ENCODE measurements at regions not wholly inside any gene's neighbourhood (a gene's known extent, or its start where the extent isn't known, plus 50 kb on each side); places are given as distances from the start of the nearest gene placed in this dataset.

DNA sequence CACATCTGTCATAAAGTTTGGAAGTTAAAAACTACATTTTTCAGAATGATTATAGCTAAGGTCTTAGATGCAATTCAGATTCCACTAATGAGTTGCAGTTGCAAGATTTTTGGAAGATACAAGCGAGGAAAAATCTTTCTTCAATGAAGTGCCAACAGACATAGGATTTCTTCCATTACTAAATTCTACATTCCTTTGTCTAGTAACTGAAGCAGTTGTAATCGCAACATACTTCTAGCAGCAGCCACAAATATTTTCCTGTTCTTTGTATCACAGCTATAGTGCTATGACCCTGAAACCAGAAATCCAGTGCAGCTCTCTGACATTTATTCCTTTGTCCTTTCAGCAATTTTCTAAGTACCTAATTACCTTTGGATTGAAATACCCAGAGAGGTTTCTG, 225.2 kb upstream of the SLIT2 start:
- TF ChIP-seq, protein P1, sequence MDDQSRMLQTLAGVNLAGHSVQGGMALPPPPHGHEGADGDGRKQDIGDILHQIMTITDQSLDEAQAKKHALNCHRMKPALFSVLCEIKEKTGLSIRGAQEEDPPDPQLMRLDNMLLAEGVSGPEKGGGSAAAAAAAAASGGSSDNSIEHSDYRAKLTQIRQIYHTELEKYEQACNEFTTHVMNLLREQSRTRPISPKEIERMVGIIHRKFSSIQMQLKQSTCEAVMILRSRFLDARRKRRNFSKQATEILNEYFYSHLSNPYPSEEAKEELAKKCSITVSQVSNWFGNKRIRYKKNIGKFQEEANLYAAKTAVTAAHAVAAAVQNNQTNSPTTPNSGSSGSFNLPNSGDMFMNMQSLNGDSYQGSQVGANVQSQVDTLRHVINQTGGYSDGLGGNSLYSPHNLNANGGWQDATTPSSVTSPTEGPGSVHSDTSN (IDR thresholded peaks at IDR 0.05) = no peak
- TF ChIP-seq FOXM1 (IDR thresholded peaks at IDR 0.05; ENCODE audit: low read depth) (no peak), TCF12 (IDR thresholded peaks at IDR 0.05) (peak; percentile 35; the same call in 1 of the 2 replicates), CHD2 (IDR thresholded peaks at IDR 0.05; ENCODE audit: low read length, partially characterized antibody) (no peak), EZH2phosphoT487 (IDR thresholded peaks at IDR 0.05; ENCODE audit: borderline replicate concordance, low read depth) (no peak), ELF1 (IDR thresholded peaks at IDR 0.05) (no peak)
- TF ChIP-seq, protein P2, sequence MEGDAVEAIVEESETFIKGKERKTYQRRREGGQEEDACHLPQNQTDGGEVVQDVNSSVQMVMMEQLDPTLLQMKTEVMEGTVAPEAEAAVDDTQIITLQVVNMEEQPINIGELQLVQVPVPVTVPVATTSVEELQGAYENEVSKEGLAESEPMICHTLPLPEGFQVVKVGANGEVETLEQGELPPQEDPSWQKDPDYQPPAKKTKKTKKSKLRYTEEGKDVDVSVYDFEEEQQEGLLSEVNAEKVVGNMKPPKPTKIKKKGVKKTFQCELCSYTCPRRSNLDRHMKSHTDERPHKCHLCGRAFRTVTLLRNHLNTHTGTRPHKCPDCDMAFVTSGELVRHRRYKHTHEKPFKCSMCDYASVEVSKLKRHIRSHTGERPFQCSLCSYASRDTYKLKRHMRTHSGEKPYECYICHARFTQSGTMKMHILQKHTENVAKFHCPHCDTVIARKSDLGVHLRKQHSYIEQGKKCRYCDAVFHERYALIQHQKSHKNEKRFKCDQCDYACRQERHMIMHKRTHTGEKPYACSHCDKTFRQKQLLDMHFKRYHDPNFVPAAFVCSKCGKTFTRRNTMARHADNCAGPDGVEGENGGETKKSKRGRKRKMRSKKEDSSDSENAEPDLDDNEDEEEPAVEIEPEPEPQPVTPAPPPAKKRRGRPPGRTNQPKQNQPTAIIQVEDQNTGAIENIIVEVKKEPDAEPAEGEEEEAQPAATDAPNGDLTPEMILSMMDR (IDR thresholded peaks at IDR 0.05) = no peak
- TF ChIP-seq, protein P3, sequence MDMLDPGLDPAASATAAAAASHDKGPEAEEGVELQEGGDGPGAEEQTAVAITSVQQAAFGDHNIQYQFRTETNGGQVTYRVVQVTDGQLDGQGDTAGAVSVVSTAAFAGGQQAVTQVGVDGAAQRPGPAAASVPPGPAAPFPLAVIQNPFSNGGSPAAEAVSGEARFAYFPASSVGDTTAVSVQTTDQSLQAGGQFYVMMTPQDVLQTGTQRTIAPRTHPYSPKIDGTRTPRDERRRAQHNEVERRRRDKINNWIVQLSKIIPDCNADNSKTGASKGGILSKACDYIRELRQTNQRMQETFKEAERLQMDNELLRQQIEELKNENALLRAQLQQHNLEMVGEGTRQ (IDR thresholded peaks at IDR 0.05; ENCODE audit: borderline replicate concordance, low read depth, low read length) = no peak
- TF ChIP-seq, protein P4, sequence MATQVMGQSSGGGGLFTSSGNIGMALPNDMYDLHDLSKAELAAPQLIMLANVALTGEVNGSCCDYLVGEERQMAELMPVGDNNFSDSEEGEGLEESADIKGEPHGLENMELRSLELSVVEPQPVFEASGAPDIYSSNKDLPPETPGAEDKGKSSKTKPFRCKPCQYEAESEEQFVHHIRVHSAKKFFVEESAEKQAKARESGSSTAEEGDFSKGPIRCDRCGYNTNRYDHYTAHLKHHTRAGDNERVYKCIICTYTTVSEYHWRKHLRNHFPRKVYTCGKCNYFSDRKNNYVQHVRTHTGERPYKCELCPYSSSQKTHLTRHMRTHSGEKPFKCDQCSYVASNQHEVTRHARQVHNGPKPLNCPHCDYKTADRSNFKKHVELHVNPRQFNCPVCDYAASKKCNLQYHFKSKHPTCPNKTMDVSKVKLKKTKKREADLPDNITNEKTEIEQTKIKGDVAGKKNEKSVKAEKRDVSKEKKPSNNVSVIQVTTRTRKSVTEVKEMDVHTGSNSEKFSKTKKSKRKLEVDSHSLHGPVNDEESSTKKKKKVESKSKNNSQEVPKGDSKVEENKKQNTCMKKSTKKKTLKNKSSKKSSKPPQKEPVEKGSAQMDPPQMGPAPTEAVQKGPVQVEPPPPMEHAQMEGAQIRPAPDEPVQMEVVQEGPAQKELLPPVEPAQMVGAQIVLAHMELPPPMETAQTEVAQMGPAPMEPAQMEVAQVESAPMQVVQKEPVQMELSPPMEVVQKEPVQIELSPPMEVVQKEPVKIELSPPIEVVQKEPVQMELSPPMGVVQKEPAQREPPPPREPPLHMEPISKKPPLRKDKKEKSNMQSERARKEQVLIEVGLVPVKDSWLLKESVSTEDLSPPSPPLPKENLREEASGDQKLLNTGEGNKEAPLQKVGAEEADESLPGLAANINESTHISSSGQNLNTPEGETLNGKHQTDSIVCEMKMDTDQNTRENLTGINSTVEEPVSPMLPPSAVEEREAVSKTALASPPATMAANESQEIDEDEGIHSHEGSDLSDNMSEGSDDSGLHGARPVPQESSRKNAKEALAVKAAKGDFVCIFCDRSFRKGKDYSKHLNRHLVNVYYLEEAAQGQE (IDR thresholded peaks at IDR 0.05; ENCODE audit: low read depth, low read length) = no peak

Measured in SK-N-SH (cell line).